SK-N-SH (cell line): ENCODE measurements at regions not wholly inside any gene's neighbourhood (a gene's known extent, or its start where the extent isn't known, plus 50 kb on each side); places are given as distances from the start of the nearest gene placed in this dataset.

Experiments used
- CTCF ChIA-PET: fragments of 300-600, 350-600 bp; formaldehyde crosslinking; extraction: SDS; loops from one replicate; lab custom pipeline; 2021; lab: Yijun Ruan, JAX
- POLR2A ChIA-PET: fragments of 350-600 bp; sonication (Branson Sonifier 250); formaldehyde crosslinking; extraction: SDS; loops from one replicate; lab custom pipeline; 2020; ENCODE audit warnings: antibody characterized with exemption, inconsistent platforms; lab: Yijun Ruan, JAX
- DNase-seq: peaks from one replicate; pipeline ENCODE4 v3.0.0; 2012
- H2AFZ ChIP-seq: fragments of 200-600 bp; sonication (generic); 2 replicates; pipeline ENCODE4 v1.8.1; 2016; ENCODE audit warnings: antibody characterized with exemption, mild to moderate bottlenecking, low read depth
- H3F3A ChIP-seq: fragments of 200-600 bp; sonication (generic); replicated peaks from 2 replicates; pipeline ENCODE3; 2016; ENCODE audit warnings: antibody characterized with exemption, mild to moderate bottlenecking; ENCODE audit not compliant: insufficient read depth
- H3K27ac ChIP-seq, 2 experiments: fragments of 200-500 bp in 1 of 2; fragments of 200-600 bp in 1 of 2; sonication (Bioruptor generic) in 1 of 2; sonication (generic), shearing (Covaris generic) in 1 of 2; 2 replicates each; pipeline versions ENCODE4 v1.5.1 to v1.6.1; 2014 to 2016; ENCODE audit warnings: low read depth in 2 of 2, inconsistent platforms in 1 of 2, low read length in 1 of 2, mild to moderate bottlenecking in 1 of 2, mixed read lengths in 1 of 2
- H3K27me3 ChIP-seq: fragments of 200-600 bp; sonication (generic), shearing (Covaris generic); 2 replicates; pipeline ENCODE4 v1.6.1; 2016; ENCODE audit warnings: mixed run types; ENCODE audit not compliant: insufficient read depth
- H3K36me3 ChIP-seq, 2 experiments: fragments of 200-500 bp in 1 of 2; fragments of 200-600 bp in 1 of 2; sonication (Bioruptor generic) in 1 of 2; sonication (generic) in 1 of 2; replicated peaks in 1 of 2; 2 replicates each; pipeline versions ENCODE3 to v1.5.1; 2014 to 2016; ENCODE audit warnings: low read length in 1 of 2, mild to moderate bottlenecking in 1 of 2; ENCODE audit not compliant: insufficient read depth in 2 of 2, control insufficient read depth in 1 of 2
- H3K4me1 ChIP-seq, 2 experiments: fragments of 200-500 bp in 1 of 2; fragments of 200-600 bp in 1 of 2; sonication (Bioruptor generic) in 1 of 2; sonication (generic), shearing (Covaris generic) in 1 of 2; 2 replicates each; pipeline versions ENCODE4 v1.5.1 to v1.6.1; 2014 to 2016; ENCODE audit warnings: low read depth in 1 of 2, low read length in 1 of 2, mixed run types in 1 of 2; ENCODE audit not compliant: insufficient read depth in 2 of 2, control insufficient read depth in 1 of 2
- H3K4me2 ChIP-seq: fragments of 200-600 bp; sonication (generic), shearing (Covaris generic); 2 replicates; pipeline ENCODE4 v1.6.1; 2017; ENCODE audit warnings: mixed run types
- H3K4me3 ChIP-seq, 2 experiments: fragments of 200-500 bp in 1 of 2; fragments of 200-600 bp in 1 of 2; sonication (Bioruptor generic) in 1 of 2; sonication (generic), shearing (Covaris generic) in 1 of 2; 2 replicates each; pipeline versions ENCODE4 v1.5.1 to v1.8.1; 2014 to 2016; ENCODE audit warnings: low read depth in 2 of 2, inconsistent platforms in 1 of 2, low read length in 1 of 2, mild to moderate bottlenecking in 1 of 2, mixed read lengths in 1 of 2, moderate library complexity in 1 of 2
- H3K79me2 ChIP-seq: fragments of 200-600 bp; sonication (generic); 2 replicates; pipeline ENCODE4 v1.8.1; 2017; ENCODE audit warnings: mild to moderate bottlenecking; ENCODE audit not compliant: insufficient read depth
- H3K9ac ChIP-seq: fragments of 200-600 bp; sonication (generic); 2 replicates; pipeline ENCODE4 v1.6.1; 2017; ENCODE audit warnings: mixed run types
- H3K9me2 ChIP-seq: fragments of 200-600 bp; sonication (generic); 2 replicates; pipeline ENCODE4 v1.6.1; 2017; ENCODE audit warnings: mixed run types
- H3K9me3 ChIP-seq: fragments of 200-600 bp; sonication (generic); 2 replicates; pipeline ENCODE4 v1.6.1; 2017; ENCODE audit warnings: mixed run types, mild to moderate bottlenecking, moderate library complexity
- H4K20me1 ChIP-seq: fragments of 200-600 bp; sonication (generic); 2 replicates; pipeline ENCODE4 v1.6.1; 2017; ENCODE audit warnings: mild to moderate bottlenecking, mixed run types; ENCODE audit not compliant: insufficient read depth
- FOSL2 ChIP-seq: IDR thresholded peaks from 2 replicates; pipeline ENCODE4 v1.4.0; 2012; ENCODE audit warnings: low read depth, mild to moderate bottlenecking, moderate library complexity, borderline replicate concordance
- FOXJ3 ChIP-seq: sonication (generic); formaldehyde crosslinking; IDR thresholded peaks from 2 replicates; pipeline ENCODE4 v1.5.1; 2020; ENCODE audit warnings: mild to moderate bottlenecking, missing genetic modification reagents
- GABPA ChIP-seq: IDR thresholded peaks from 2 replicates; pipeline ENCODE4 v1.4.0; 2012; ENCODE audit warnings: low read depth, mild to moderate bottlenecking
- JUND ChIP-seq: IDR thresholded peaks from 2 replicates; pipeline ENCODE4 v1.4.0; 2012
- NFIC ChIP-seq: IDR thresholded peaks from 2 replicates; pipeline ENCODE4 v1.4.0; 2012; ENCODE audit warnings: borderline replicate concordance
- NRF1 ChIP-seq: IDR thresholded peaks from 2 replicates; pipeline ENCODE4 v1.6.1; 2012; ENCODE audit warnings: low read depth, mild to moderate bottlenecking, low read length
- RCOR1 ChIP-seq: fragments of 150-350 bp; IDR thresholded peaks from 2 replicates; pipeline ENCODE4 v1.6.1; 2017; ENCODE audit warnings: antibody characterized with exemption, low read length
- RXRA ChIP-seq: IDR thresholded peaks from 2 replicates; pipeline ENCODE4 v1.4.0; 2012; ENCODE audit warnings: low read depth, mild to moderate bottlenecking, borderline replicate concordance
- SIN3A ChIP-seq: IDR thresholded peaks from 2 replicates; pipeline ENCODE4 v1.6.1; 2012; ENCODE audit warnings: low read depth, mild to moderate bottlenecking, low read length, moderate library complexity, borderline replicate concordance
- SMC3 ChIP-seq: IDR thresholded peaks from 2 replicates; pipeline ENCODE4 v1.6.1; 2012; ENCODE audit warnings: low read depth, low read length, improper control_type of control experiment
- TEAD4 ChIP-seq: IDR thresholded peaks from 2 replicates; pipeline ENCODE4 v1.4.0; 2012; ENCODE audit warnings: mild to moderate bottlenecking, borderline replicate concordance; ENCODE audit not compliant: insufficient read depth
- USF1 ChIP-seq: IDR thresholded peaks from 2 replicates; pipeline ENCODE4 v1.4.0; 2012; ENCODE audit warnings: low read depth, borderline replicate concordance
- USF2 ChIP-seq: fragments of 150-350 bp; IDR thresholded peaks from 2 replicates; pipeline ENCODE4 v1.6.1; 2017; ENCODE audit warnings: antibody characterized with exemption, low read length, low read depth, borderline replicate concordance
- WGBS: methylation state at CpG from one replicate; pipeline ENCODE4 v1.1.6; 2017; ENCODE audit warnings: low lambda C conversion rate; 5-methylcytosine and 5-hydroxymethylcytosine counted together

- no peaks in the 10 kb centered on the region for H3K27me3 ChIP-seq
- no peak overlapping the region for H2AFZ ChIP-seq
- ChIA-PET CTCF (interaction anchor here (0.6 to 1.6 kb wide), 3 partner anchors 8 to 356 kb away, joined by 3 to 4 read pairs (median 3); no protein-coding TSS in a partner anchor), POLR2A (no interaction called here)
- H3K9ac ChIP-seq: no peak overlapping the region
- H3K36me3 ChIP-seq: no peaks in the 10 kb centered on the region
- H4K20me1 ChIP-seq: no peaks in the 10 kb centered on the region
- H3K9me3 ChIP-seq: no peaks in the 10 kb centered on the region
- no peak overlapping the region for H3K4me2 ChIP-seq
- no peaks in the 10 kb centered on the region for H3K9me2 ChIP-seq
- no peak for TF ChIP-seq RXRA
- TF ChIP-seq FOXJ3 (CRISPR knock-in tag): no peak
- no peak for TF ChIP-seq GABPA
- no peak for TF ChIP-seq SMC3
- TF ChIP-seq SIN3A: no peak
- no peaks in the 10 kb centered on the region for H3K4me1 ChIP-seq
- H3F3A ChIP-seq: no peaks in the 10 kb centered on the region
- no peak overlapping the region for H3K4me3 ChIP-seq
- H3K27ac ChIP-seq: no peak overlapping the region
- no peaks in the 10 kb centered on the region for H3K79me2 ChIP-seq
- WGBS: 22% methylated on average over 2 of the region's 2 CpGs
- DNase-seq: no peak
These were observed 459.5 kb downstream of the KIF16B start for GRCh38 chr20:16113736-16114135.

- Histone ChIP-seq H3K4me2 (no peak overlapping the region), H3K4me3 (no peak overlapping the region), H3K9me3 (no peaks in the 10 kb centered on the region), H3K27ac (no peak overlapping the region), H2AFZ (no peak overlapping the region), H3K9ac (no peak overlapping the region), H4K20me1 (no peaks in the 10 kb centered on the region), H3K27me3 (no peaks in the 10 kb centered on the region), H3K9me2 (no peaks in the 10 kb centered on the region), H3K79me2 (no peaks in the 10 kb centered on the region), H3F3A (no peaks in the 10 kb centered on the region), H3K36me3 (no peaks in the 10 kb centered on the region), H3K4me1 (peaks cover 0 to 12% of the 10 kb centered on the region in 2 experiments; a peak in 1 of 4 replicates)
- POLR2A ChIA-PET: no interaction called here
- TF ChIP-seq NRF1 (no peak), JUND (no peak), FOXJ3 (CRISPR knock-in tag) (no peak), NFIC (no peak), RCOR1 (no peak), FOSL2 (no peak), USF1 (no peak), USF2 (no peak), TEAD4 (no peak)
- 43% methylated on average over 6 of the region's 6 CpGs for WGBS
- CTCF ChIA-PET: no interaction called here
- DNase-seq: no peak
These were observed 461.3 kb downstream of the KIF16B start for GRCh38 chr20:16111852-16112412.
